SK-N-SH (cell line): ENCODE measurements at regions not wholly inside any gene's neighbourhood (a gene's known extent, or its start where the extent isn't known, plus 50 kb on each side); places are given as distances from the start of the nearest gene placed in this dataset.

Experiments used
- CTCF ChIA-PET: fragments of 300-600, 350-600 bp; formaldehyde crosslinking; extraction: SDS; loops from one replicate; lab custom pipeline; 2021; lab: Yijun Ruan, JAX
- POLR2A ChIA-PET: fragments of 350-600 bp; sonication (Branson Sonifier 250); formaldehyde crosslinking; extraction: SDS; loops from one replicate; lab custom pipeline; 2020; ENCODE audit warnings: antibody characterized with exemption, inconsistent platforms; lab: Yijun Ruan, JAX
- DNase-seq: peaks from one replicate; pipeline ENCODE4 v3.0.0; 2012
- H2AFZ ChIP-seq: fragments of 200-600 bp; sonication (generic); 2 replicates; pipeline ENCODE4 v1.8.1; 2016; ENCODE audit warnings: antibody characterized with exemption, mild to moderate bottlenecking, low read depth
- H3F3A ChIP-seq: fragments of 200-600 bp; sonication (generic); replicated peaks from 2 replicates; pipeline ENCODE3; 2016; ENCODE audit warnings: antibody characterized with exemption, mild to moderate bottlenecking; ENCODE audit not compliant: insufficient read depth
- H3K27ac ChIP-seq, 2 experiments: fragments of 200-500 bp in 1 of 2; fragments of 200-600 bp in 1 of 2; sonication (Bioruptor generic) in 1 of 2; sonication (generic), shearing (Covaris generic) in 1 of 2; 2 replicates each; pipeline versions ENCODE4 v1.5.1 to v1.6.1; 2014 to 2016; ENCODE audit warnings: low read depth in 2 of 2, inconsistent platforms in 1 of 2, low read length in 1 of 2, mild to moderate bottlenecking in 1 of 2, mixed read lengths in 1 of 2
- H3K27me3 ChIP-seq: fragments of 200-600 bp; sonication (generic), shearing (Covaris generic); 2 replicates; pipeline ENCODE4 v1.6.1; 2016; ENCODE audit warnings: mixed run types; ENCODE audit not compliant: insufficient read depth
- H3K36me3 ChIP-seq, 2 experiments: fragments of 200-500 bp in 1 of 2; fragments of 200-600 bp in 1 of 2; sonication (Bioruptor generic) in 1 of 2; sonication (generic) in 1 of 2; replicated peaks in 1 of 2; 2 replicates each; pipeline versions ENCODE3 to v1.5.1; 2014 to 2016; ENCODE audit warnings: low read length in 1 of 2, mild to moderate bottlenecking in 1 of 2; ENCODE audit not compliant: insufficient read depth in 2 of 2, control insufficient read depth in 1 of 2
- H3K4me1 ChIP-seq, 2 experiments: fragments of 200-500 bp in 1 of 2; fragments of 200-600 bp in 1 of 2; sonication (Bioruptor generic) in 1 of 2; sonication (generic), shearing (Covaris generic) in 1 of 2; 2 replicates each; pipeline versions ENCODE4 v1.5.1 to v1.6.1; 2014 to 2016; ENCODE audit warnings: low read depth in 1 of 2, low read length in 1 of 2, mixed run types in 1 of 2; ENCODE audit not compliant: insufficient read depth in 2 of 2, control insufficient read depth in 1 of 2
- H3K4me2 ChIP-seq: fragments of 200-600 bp; sonication (generic), shearing (Covaris generic); 2 replicates; pipeline ENCODE4 v1.6.1; 2017; ENCODE audit warnings: mixed run types
- H3K4me3 ChIP-seq, 2 experiments: fragments of 200-500 bp in 1 of 2; fragments of 200-600 bp in 1 of 2; sonication (Bioruptor generic) in 1 of 2; sonication (generic), shearing (Covaris generic) in 1 of 2; 2 replicates each; pipeline versions ENCODE4 v1.5.1 to v1.8.1; 2014 to 2016; ENCODE audit warnings: low read depth in 2 of 2, inconsistent platforms in 1 of 2, low read length in 1 of 2, mild to moderate bottlenecking in 1 of 2, mixed read lengths in 1 of 2, moderate library complexity in 1 of 2
- H3K79me2 ChIP-seq: fragments of 200-600 bp; sonication (generic); 2 replicates; pipeline ENCODE4 v1.8.1; 2017; ENCODE audit warnings: mild to moderate bottlenecking; ENCODE audit not compliant: insufficient read depth
- H3K9ac ChIP-seq: fragments of 200-600 bp; sonication (generic); 2 replicates; pipeline ENCODE4 v1.6.1; 2017; ENCODE audit warnings: mixed run types
- H3K9me2 ChIP-seq: fragments of 200-600 bp; sonication (generic); 2 replicates; pipeline ENCODE4 v1.6.1; 2017; ENCODE audit warnings: mixed run types
- H3K9me3 ChIP-seq: fragments of 200-600 bp; sonication (generic); 2 replicates; pipeline ENCODE4 v1.6.1; 2017; ENCODE audit warnings: mixed run types, mild to moderate bottlenecking, moderate library complexity
- H4K20me1 ChIP-seq: fragments of 200-600 bp; sonication (generic); 2 replicates; pipeline ENCODE4 v1.6.1; 2017; ENCODE audit warnings: mild to moderate bottlenecking, mixed run types; ENCODE audit not compliant: insufficient read depth
- CHD2 ChIP-seq: fragments of 150-350 bp; IDR thresholded peaks from 2 replicates; pipeline ENCODE4 v1.6.1; 2018; ENCODE audit warnings: low read length; ENCODE audit not compliant: partially characterized antibody
- ELF1 ChIP-seq: IDR thresholded peaks from 2 replicates; pipeline ENCODE4 v1.4.0; 2012
- EZH2phosphoT487 ChIP-seq: fragments of 200-600 bp; sonication (generic); IDR thresholded peaks from 2 replicates; pipeline ENCODE4 v1.6.1; 2017; ENCODE audit warnings: low read depth, mixed run types, mild to moderate bottlenecking, antibody characterized with exemption, moderate library complexity, borderline replicate concordance
- FOSL2 ChIP-seq: IDR thresholded peaks from 2 replicates; pipeline ENCODE4 v1.4.0; 2012; ENCODE audit warnings: low read depth, mild to moderate bottlenecking, moderate library complexity, borderline replicate concordance
- IRF3 ChIP-seq: fragments of 150-350 bp; IDR thresholded peaks from 2 replicates; pipeline ENCODE4 v1.6.1; 2016; ENCODE audit warnings: mild to moderate bottlenecking, low read depth, low read length
- JUND ChIP-seq: IDR thresholded peaks from 2 replicates; pipeline ENCODE4 v1.4.0; 2012
- MEF2A ChIP-seq: IDR thresholded peaks from 2 replicates; pipeline ENCODE4 v1.4.0; 2012; ENCODE audit warnings: low read depth, borderline replicate concordance
- NFIC ChIP-seq: IDR thresholded peaks from 2 replicates; pipeline ENCODE4 v1.4.0; 2012; ENCODE audit warnings: borderline replicate concordance
- POLR2AphosphoS5 ChIP-seq: IDR thresholded peaks from 2 replicates; pipeline ENCODE4 v1.6.1; 2012; ENCODE audit warnings: low read depth, low read length
- RAD21 ChIP-seq: IDR thresholded peaks from 2 replicates; pipeline ENCODE4 v1.6.1; 2012; ENCODE audit warnings: mild to moderate bottlenecking, low read length
- SMC3 ChIP-seq: IDR thresholded peaks from 2 replicates; pipeline ENCODE4 v1.6.1; 2012; ENCODE audit warnings: low read depth, low read length, improper control_type of control experiment
- TAF1 ChIP-seq: IDR thresholded peaks from 2 replicates; pipeline ENCODE4 v1.6.1; 2012; ENCODE audit warnings: low read depth, mild to moderate bottlenecking, low read length, moderate library complexity, borderline replicate concordance
- TCF12 ChIP-seq: IDR thresholded peaks from 2 replicates; pipeline ENCODE4 v1.4.0; 2012
- WGBS: methylation state at CpG from one replicate; pipeline ENCODE4 v1.1.6; 2017; ENCODE audit warnings: low lambda C conversion rate; 5-methylcytosine and 5-hydroxymethylcytosine counted together

GRCh38 chr1:218686258-218686657, 341.1 kb downstream of the TGFB2 start:
- POLR2A ChIA-PET = no interaction called here

GRCh38 chr1:218686761-218687160, 341.6 kb downstream of the TGFB2 start:
- no peaks in the 10 kb centered on the region for H3K36me3 ChIP-seq
- no peak overlapping the region for H3K4me2 ChIP-seq
- no peaks in the 10 kb centered on the region for H3F3A ChIP-seq
- ChIA-PET CTCF (no interaction called here), POLR2A (no interaction called here)
- no peaks in the 10 kb centered on the region for H3K9me3 ChIP-seq
- H3K4me3 ChIP-seq = no peak overlapping the region
- no peak for TF ChIP-seq TAF1
- TF ChIP-seq SMC3 = no peak
- no peak for TF ChIP-seq MEF2A
- no peak for TF ChIP-seq NFIC
- TF ChIP-seq IRF3 = no peak
- no peak for TF ChIP-seq RAD21
- no peak for TF ChIP-seq CHD2
- no peak for TF ChIP-seq POLR2AphosphoS5
- TF ChIP-seq ELF1 = no peak
- TF ChIP-seq, all 33 proteins: peak for 0
- DNase-seq = no peak
- Histone ChIP-seq H2AFZ (no peak overlapping the region), H3K27me3 (no peaks in the 10 kb centered on the region), H3K4me1 (no peaks in the 10 kb centered on the region), H3K79me2 (no peaks in the 10 kb centered on the region), H4K20me1 (no peaks in the 10 kb centered on the region), H3K27ac (no peak overlapping the region), H3K9me2 (no peaks in the 10 kb centered on the region), H3K9ac (no peak overlapping the region)
- 79% methylated on average over 1 of the region's 1 CpG for WGBS

More at GRCh38 chr1:218686258-218686657, 341.1 kb downstream of the TGFB2 start:
- no peaks in the 10 kb centered on the region for H3K9me2 ChIP-seq
- H3K27ac ChIP-seq = no peak overlapping the region
- H3F3A ChIP-seq = no peaks in the 10 kb centered on the region
- H3K9me3 ChIP-seq = no peaks in the 10 kb centered on the region
- H3K27me3 ChIP-seq = no peaks in the 10 kb centered on the region
- no peak overlapping the region for H3K4me2 ChIP-seq
- no peak overlapping the region for H3K4me3 ChIP-seq
- no peaks in the 10 kb centered on the region for H3K79me2 ChIP-seq
- peak; percentile 20; the same call in 1 of the 2 replicates for TF ChIP-seq TCF12
- peak; percentile 5; the same call in 1 of the 2 replicates for TF ChIP-seq FOSL2
- no peak for TF ChIP-seq JUND
- no peak overlapping the region for H2AFZ ChIP-seq
- H3K4me1 ChIP-seq = no peaks in the 10 kb centered on the region
- CTCF ChIA-PET = no interaction called here
- H4K20me1 ChIP-seq = no peaks in the 10 kb centered on the region
- no peak for DNase-seq
- H3K9ac ChIP-seq = no peak overlapping the region
- H3K36me3 ChIP-seq = no peaks in the 10 kb centered on the region

- WGBS = 87% methylated on average over 2 of the region's 2 CpGs
- no peaks in the 10 kb centered on the region for H3K79me2 ChIP-seq
- no peaks in the 10 kb centered on the region for H3K9me2 ChIP-seq
- H3K4me3 ChIP-seq = no peak overlapping the region
- H4K20me1 ChIP-seq = no peaks in the 10 kb centered on the region
- no peaks in the 10 kb centered on the region for H3K36me3 ChIP-seq
- TF ChIP-seq EZH2phosphoT487 = no peak
- TF ChIP-seq JUND = no peak
- TF ChIP-seq IRF3 = no peak
- ChIA-PET POLR2A (no interaction called here), CTCF (interaction anchor here (1.0 to 1.1 kb wide), 2 partner anchors 21 to 354 kb away, joined by 3 to 6 read pairs; no protein-coding TSS in a partner anchor)
- H3K27me3 ChIP-seq = no peaks in the 10 kb centered on the region
- no peak overlapping the region for H3K4me2 ChIP-seq
- no peak overlapping the region; a peak in 1 of 4 replicates for H3K27ac ChIP-seq
- H2AFZ ChIP-seq = no peak overlapping the region
- peaks cover 0 to 6% of the 10 kb centered on the region in 2 experiments; a peak in 2 of 4 replicates for H3K4me1 ChIP-seq
- H3K9me3 ChIP-seq = no peaks in the 10 kb centered on the region
- H3K9ac ChIP-seq = no peak overlapping the region
- no peaks in the 10 kb centered on the region for H3F3A ChIP-seq
- DNase-seq = no peak
Measured at GRCh38 chr1:218692808-218693207, 347.7 kb downstream of the TGFB2 start.
